OCI-M2 (cell line): ENCODE measurements at regions not wholly inside any gene's neighbourhood (a gene's known extent, or its start where the extent isn't known, plus 50 kb on each side); places are given as distances from the start of the nearest gene placed in this dataset.

Source experiments
- DNase-seq: peaks from one replicate; lab custom pipeline; 2025; ENCODE audit not compliant: unreplicated experiment; lab: John Stamatoyannopoulos, UW

GRCh38 chr18:47602273-47602897 is 328.1 kb downstream of the SMAD2 start:
- DNase-seq = no peak

GRCh38 chr18:47601581-47602272 is 328.7 kb downstream of the SMAD2 start:
- DNase-seq = no peak

- DNase-seq = no peak
These were observed 334.5 kb downstream of the SMAD2 start for GRCh38 chr18:47595831-47596501.

DNA sequence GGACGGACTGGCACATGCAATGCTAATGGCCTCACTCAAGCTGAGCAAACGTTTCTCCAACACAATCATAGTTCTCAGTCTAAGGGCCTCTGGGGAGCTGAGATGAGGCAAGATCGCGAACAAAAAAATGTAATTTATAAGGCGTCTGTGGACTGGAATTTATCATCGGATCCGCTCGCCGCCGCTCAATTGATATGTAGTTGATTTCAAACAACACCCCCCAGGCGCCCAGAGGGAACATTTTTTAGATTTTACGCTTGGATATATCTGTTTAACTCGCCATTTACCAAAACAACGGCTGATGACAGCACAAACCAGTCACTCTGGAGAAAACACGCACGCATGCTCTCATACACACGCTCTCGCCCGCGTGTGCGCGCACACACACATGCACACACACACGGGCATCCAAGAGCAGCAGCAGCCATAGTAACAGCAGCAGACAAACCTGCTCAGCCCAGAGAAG is 335.8 kb downstream of the SMAD2 start:
- no peak for DNase-seq

- DNase-seq = no peak
These were observed 336.6 kb downstream of the SMAD2 start for GRCh38 chr18:47593744-47594472.

GRCh38 chr18:47591429-47591828 is 339.0 kb downstream of the SMAD2 start:
- no peak for DNase-seq

DNA sequence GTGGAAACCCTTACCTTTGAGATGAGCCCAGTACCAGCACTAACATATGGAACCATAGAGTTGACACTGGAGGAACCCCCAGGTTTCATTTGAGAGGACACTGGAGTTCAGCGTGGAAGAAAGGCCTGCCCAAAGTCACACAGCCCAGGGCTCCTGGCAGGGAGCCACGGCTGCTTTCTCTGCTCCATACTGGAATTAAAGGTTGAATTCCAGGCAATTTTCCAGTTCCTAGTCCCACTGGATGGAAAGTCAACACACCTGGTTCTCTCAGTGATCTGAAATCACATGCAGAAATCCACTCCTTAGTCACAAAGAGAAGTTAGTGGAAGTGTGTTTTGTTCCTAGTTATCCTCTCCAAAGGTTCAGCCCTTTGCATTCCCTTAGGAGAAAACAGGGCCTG is 336.1 kb upstream of the SKOR2 start:
- no peak for DNase-seq

GRCh38 chr18:47586418-47587070 is 335.1 kb upstream of the SKOR2 start:
- DNase-seq = no peak

DNA sequence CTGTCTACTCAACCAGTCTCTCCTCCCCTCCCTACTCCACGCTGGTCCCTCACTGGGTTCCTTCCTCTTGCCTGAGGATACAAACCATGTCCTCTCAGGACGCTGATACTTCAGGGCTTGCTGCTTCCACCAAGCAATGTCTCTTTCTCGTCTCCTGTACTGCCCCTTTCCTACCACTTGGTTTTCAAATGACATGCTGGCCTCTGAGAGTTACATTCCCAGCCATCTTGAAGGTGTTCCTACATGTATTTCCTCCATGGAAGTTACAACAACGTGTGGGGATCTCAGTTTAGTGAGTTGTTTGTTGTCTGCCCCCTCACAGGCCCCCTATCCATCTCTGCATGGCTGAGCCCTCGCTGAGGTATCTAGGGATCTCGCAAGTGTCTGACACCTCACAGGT is 334.5 kb upstream of the SKOR2 start:
- DNase-seq = no peak

DNA sequence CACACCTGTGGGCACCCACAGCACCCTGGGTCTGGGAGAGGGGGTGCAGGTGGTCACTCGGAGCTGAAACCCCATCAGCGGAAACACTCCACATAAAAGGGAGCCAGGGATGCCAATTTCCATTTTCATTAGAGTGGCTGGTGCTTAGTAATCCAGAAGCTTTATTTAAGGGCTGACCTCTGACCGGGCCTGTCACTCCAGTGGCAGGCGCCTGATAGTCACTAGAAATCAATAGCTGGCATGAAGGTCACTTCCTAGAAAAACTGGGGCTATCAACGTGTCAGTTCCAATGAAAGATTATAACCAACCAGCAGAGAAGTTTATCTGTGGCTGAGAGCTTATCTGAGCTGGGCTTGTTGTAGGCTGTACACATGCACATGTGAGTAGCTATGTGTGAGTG is 333.7 kb upstream of the SKOR2 start:
- DNase-seq = no peak

- no peak for DNase-seq
These were observed 330.6 kb upstream of the SKOR2 start for GRCh38 chr18:47582093-47582492.

DNA sequence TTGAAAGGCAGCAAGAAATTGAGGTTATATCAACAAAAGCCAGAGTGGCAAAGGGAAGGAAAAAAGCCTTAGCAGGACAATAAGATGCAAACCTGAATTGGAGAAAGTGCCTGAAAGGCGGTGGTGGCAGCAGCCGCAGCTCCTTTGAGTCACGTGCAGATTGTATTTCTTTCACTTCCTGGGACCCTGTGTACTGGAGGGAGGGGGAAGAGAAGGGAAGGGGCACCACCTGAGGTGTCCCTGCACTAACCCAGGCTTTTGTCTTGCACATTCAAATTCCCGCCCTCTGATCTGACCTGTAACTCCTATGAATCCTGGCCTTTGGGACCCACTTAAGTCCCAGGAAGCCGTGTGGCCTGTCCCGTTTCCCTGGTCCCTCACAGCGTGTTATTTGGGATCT is 326.1 kb upstream of the SKOR2 start:
- no peak for DNase-seq

DNA sequence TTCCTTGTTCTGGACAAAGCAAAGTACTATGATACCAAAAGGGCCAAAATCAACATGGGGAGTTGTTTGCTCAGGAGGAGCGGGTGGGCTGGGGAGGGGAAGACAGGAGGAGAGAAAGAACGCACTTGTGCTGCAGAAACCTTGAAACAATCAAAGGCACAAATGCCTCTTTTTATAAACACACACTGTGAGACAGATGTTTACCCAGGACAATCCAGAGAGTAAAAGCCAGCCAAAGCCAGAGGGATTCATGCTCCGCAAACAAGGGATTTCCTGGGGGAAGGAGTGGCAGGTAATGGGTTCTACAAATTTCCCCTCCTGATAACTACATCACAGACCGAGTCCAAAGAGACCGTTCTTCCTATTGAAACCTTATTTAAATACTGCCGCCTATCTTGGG is 323.5 kb upstream of the SKOR2 start:
- DNase-seq = no peak

GRCh38 chr18:47571957-47572356 is 320.5 kb upstream of the SKOR2 start:
- DNase-seq = no peak

DNA sequence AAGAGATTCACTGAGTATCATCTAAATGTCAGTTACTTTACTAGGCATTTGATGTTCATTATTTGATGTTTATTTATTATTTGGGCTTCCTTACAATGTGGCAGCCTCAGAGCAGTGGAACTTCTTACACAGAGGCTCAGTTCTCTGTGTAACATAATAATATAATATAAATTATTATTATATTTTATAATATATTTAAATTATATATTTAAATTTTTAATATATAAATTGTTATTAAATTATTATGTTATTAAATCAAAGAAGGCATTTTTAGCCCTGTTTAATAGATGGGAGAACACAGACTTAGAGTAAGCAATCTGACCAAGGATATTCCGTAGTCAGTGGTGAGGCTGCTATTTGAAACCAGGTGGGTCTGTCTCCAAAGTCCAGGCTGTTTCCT is 315.3 kb upstream of the SKOR2 start:
- no peak for DNase-seq

- DNase-seq = no peak
These were observed 309.6 kb upstream of the SKOR2 start for GRCh38 chr18:47560723-47561715.

DNA sequence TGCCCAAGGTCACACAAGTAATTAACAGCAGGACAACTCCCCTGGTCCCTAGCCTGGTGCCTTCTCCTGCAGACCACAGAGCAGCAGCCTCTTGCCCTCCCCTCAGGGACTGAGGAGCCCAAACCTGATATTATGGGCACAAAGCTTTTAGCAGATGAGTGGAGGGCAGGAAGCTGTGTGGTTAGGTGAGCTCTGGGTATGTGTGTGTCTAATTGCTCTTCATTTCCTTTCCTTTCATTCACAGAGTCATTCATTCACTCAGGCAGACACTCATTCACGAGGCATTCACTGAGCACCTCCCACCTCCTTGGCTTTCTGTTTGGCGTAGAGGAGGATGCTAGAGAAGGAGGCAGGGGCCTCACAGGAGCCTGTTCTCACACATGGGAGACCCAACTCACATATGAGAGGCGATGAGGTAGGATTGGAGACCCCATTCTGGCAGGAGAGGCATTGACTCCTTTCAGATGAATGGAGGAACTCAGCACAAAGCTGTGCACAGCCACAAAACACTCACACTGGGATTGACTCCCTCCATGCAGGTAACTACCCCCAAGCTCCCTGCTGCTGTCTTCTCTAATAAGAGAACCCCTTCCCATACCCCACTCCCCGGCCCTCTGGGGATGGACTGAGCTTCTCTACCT is 306.8 kb upstream of the SKOR2 start:
- DNase-seq = no peak

DNA sequence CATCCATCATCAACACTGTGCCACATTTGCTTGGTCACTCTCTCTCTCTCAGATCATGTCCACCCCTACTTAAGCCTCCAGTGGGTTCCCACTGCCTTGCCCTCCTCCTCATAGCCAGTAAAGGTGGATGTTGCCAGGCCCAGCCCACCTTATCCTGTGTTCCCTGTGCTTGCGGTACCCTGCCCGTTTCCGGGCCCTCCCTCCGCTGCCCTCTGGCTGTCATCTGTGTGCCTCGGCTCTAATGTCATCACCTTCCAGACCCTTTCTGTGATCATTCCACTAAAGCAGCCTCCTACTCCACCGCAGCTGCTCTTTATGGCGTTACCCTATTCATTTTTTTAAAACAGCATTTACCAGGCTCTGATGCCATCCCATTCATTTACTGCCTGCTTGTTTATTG is 305.7 kb upstream of the SKOR2 start:
- DNase-seq = no peak

- no peak for DNase-seq
These were observed 301.3 kb upstream of the SKOR2 start for GRCh38 chr18:47552783-47553182.
